H1 (cell line): ENCODE measurements at regions not wholly inside any gene's neighbourhood (a gene's known extent, or its start where the extent isn't known, plus 50 kb on each side); places are given as distances from the start of the nearest gene placed in this dataset.

ENCODE experiments used
- CTCF ChIA-PET: fragments of 300-600 bp; sonication (Branson Sonifier 250); formaldehyde crosslinking; loops from one replicate; lab custom pipeline; 2021; ENCODE audit not compliant: partially characterized antibody; lab: Charles Lee
- POLR2A ChIA-PET: fragments of 300-600 bp; sonication (Branson Sonifier 250); formaldehyde crosslinking; loops from one replicate; lab custom pipeline; 2021; ENCODE audit warnings: inconsistent platforms; ENCODE audit not compliant: partially characterized antibody; lab: Charles Lee
- DNase-seq, 2 experiments: peaks; one replicate each; pipeline versions ENCODE4 v3.0.0 to v3.0.0-alpha.2; 2010 to 2022; ENCODE audit warnings: low spot score in 2 of 2, low read depth in 1 of 2, mixed read lengths in 1 of 2
- FAIRE-seq: peaks from 2 replicates; lab custom pipeline; 2011; peaks lifted over from hg19 to GRCh38; lab: Jason Lieb, UNC
- H2AFZ ChIP-seq: 2 replicates; pipeline ENCODE4 v1.8.1; 2012; ENCODE audit warnings: low read length, inconsistent platforms
- H2AK5ac ChIP-seq: 2 replicates; pipeline ENCODE4 v1.6.1; 2013; ENCODE audit warnings: low read depth, low read length
- H2BK120ac ChIP-seq: replicated peaks from 2 replicates; pipeline ENCODE3; 2013; ENCODE audit warnings: low read depth, low read length, inconsistent platforms
- H2BK12ac ChIP-seq: 2 replicates; pipeline ENCODE4 v1.6.1; 2013; ENCODE audit warnings: low read depth, low read length
- H2BK15ac ChIP-seq: 2 replicates; pipeline ENCODE4 v1.6.1; 2013; ENCODE audit warnings: low read length
- H2BK20ac ChIP-seq: 2 replicates; pipeline ENCODE4 v1.6.1; 2013; ENCODE audit warnings: low read length
- H2BK5ac ChIP-seq: 2 replicates; pipeline ENCODE4 v1.6.1; 2013; ENCODE audit warnings: low read depth, low read length
- H3K14ac ChIP-seq: 2 replicates; pipeline ENCODE4 v1.6.1; 2013; ENCODE audit warnings: inconsistent platforms; ENCODE audit not compliant: insufficient read length
- H3K18ac ChIP-seq: 2 replicates; pipeline ENCODE4 v1.6.1; 2013; ENCODE audit warnings: low read length; ENCODE audit errors: extremely low read depth
- H3K23ac ChIP-seq: 2 replicates; pipeline ENCODE4 v1.6.1; 2013; ENCODE audit warnings: inconsistent platforms; ENCODE audit not compliant: insufficient read length
- H3K23me2 ChIP-seq: 2 replicates; pipeline ENCODE4 v1.6.1; 2013; ENCODE audit warnings: low read depth, low read length
- H3K27ac ChIP-seq: 2 replicates; pipeline ENCODE4 v1.6.1; 2011; ENCODE audit warnings: low read depth, low read length, inconsistent platforms
- H3K27me3 ChIP-seq, 4 experiments: replicated peaks in 1 of 4; 1 replicate in 1 of 4; 2 replicates in 3 of 4; pipeline versions ENCODE4 v1.6.1 to v1.8.1; 2011 to 2013; ENCODE audit warnings: low read length in 3 of 4, mild to moderate bottlenecking in 3 of 4, inconsistent platforms in 2 of 4, mixed read lengths in 2 of 4, moderate library complexity in 1 of 4; ENCODE audit not compliant: control insufficient read depth in 3 of 4, insufficient read depth in 3 of 4; ENCODE audit errors: extremely low read depth in 1 of 4
- H3K36me3 ChIP-seq, 4 experiments: 2 replicates each; pipeline versions ENCODE4 v1.6.1 to v1.8.1; 2011 to 2013; ENCODE audit warnings: mild to moderate bottlenecking in 4 of 4, low read length in 3 of 4, moderate library complexity in 2 of 4, control low read depth in 1 of 4, inconsistent platforms in 1 of 4; ENCODE audit not compliant: insufficient read depth in 4 of 4, control insufficient read depth in 2 of 4
- H3K4ac ChIP-seq: replicated peaks from 2 replicates; pipeline ENCODE3; 2013; ENCODE audit warnings: low read length, low read depth, mixed read lengths, inconsistent platforms; ENCODE audit not compliant: insufficient read length
- H3K4me1 ChIP-seq, 4 experiments: replicated peaks in 1 of 4; 1 replicate in 1 of 4; 2 replicates in 3 of 4; pipeline versions ENCODE4 v1.6.1 to v1.8.1; 2011 to 2013; ENCODE audit warnings: low read length in 3 of 4, inconsistent platforms in 2 of 4, mixed read lengths in 1 of 4; ENCODE audit not compliant: insufficient read depth in 4 of 4, control insufficient read depth in 3 of 4
- H3K4me2 ChIP-seq, 2 experiments: 2 replicates each; pipeline versions ENCODE4 v1.6.1 to v1.8.1; 2011 to 2013; ENCODE audit warnings: low read depth in 2 of 2, low read length in 2 of 2, control low read depth in 1 of 2, inconsistent platforms in 1 of 2, mild to moderate bottlenecking in 1 of 2; ENCODE audit not compliant: insufficient read depth in 1 of 2
- H3K4me3 ChIP-seq, 4 experiments: fragments of 200-600, 300-600 bp in 1 of 4; sonication (generic), shearing (Covaris generic), sonication (Bioruptor Twin) in 1 of 4; 2 replicates each; pipeline versions ENCODE4 v1.5.1 to v1.8.1; 2011 to 2016; ENCODE audit warnings: low read length in 4 of 4, low read depth in 3 of 4, control low read depth in 2 of 4, inconsistent platforms in 2 of 4, mild to moderate bottlenecking in 2 of 4, mixed read lengths in 1 of 4, moderate library complexity in 1 of 4; ENCODE audit not compliant: insufficient read depth in 2 of 4; ENCODE audit errors: extremely low read depth in 1 of 4
- H3K56ac ChIP-seq: replicated peaks from 2 replicates; pipeline ENCODE3; 2013; ENCODE audit warnings: low read depth, mild to moderate bottlenecking, mixed read lengths, low read length, inconsistent platforms; ENCODE audit not compliant: insufficient read length
- H3K79me1 ChIP-seq: 2 replicates; pipeline ENCODE4 v1.6.1; 2013; ENCODE audit warnings: low read depth, low read length, control low read depth
- H3K79me2 ChIP-seq, 2 experiments: 2 replicates each; pipeline versions ENCODE4 v1.6.1 to v1.8.1; 2012 to 2013; ENCODE audit warnings: low read length in 2 of 2, mild to moderate bottlenecking in 2 of 2, inconsistent platforms in 1 of 2; ENCODE audit not compliant: insufficient read depth in 2 of 2, control insufficient read depth in 1 of 2
- H3K9ac ChIP-seq, 4 experiments: replicated peaks in 1 of 4; 1 replicate in 1 of 4; 2 replicates in 3 of 4; pipeline versions ENCODE4 v1.6.1 to v1.8.1; 2011 to 2013; ENCODE audit warnings: low read depth in 3 of 4, low read length in 3 of 4, control low read depth in 2 of 4, mild to moderate bottlenecking in 2 of 4, moderate library complexity in 2 of 4, inconsistent platforms in 1 of 4; ENCODE audit errors: extremely low read depth in 1 of 4
- H3K9me3 ChIP-seq, 2 experiments: 2 replicates each; pipeline versions ENCODE4 v1.6.1 to v1.8.1; 2012 to 2013; ENCODE audit warnings: mild to moderate bottlenecking in 2 of 2, moderate library complexity in 2 of 2, control low read depth in 1 of 2, inconsistent platforms in 1 of 2, low read depth in 1 of 2, low read length in 1 of 2, mixed read lengths in 1 of 2; ENCODE audit not compliant: insufficient read depth in 2 of 2
- H4K20me1 ChIP-seq, 2 experiments: replicated peaks in 1 of 2; 2 replicates each; pipeline versions ENCODE3 to v1.8.1; 2011 to 2013; ENCODE audit warnings: inconsistent platforms in 2 of 2, low read length in 2 of 2, mild to moderate bottlenecking in 1 of 2; ENCODE audit not compliant: insufficient read depth in 2 of 2, control insufficient read depth in 1 of 2
- H4K5ac ChIP-seq: 2 replicates; pipeline ENCODE4 v1.6.1; 2013; ENCODE audit warnings: low read length, low read depth, mixed read lengths, inconsistent platforms; ENCODE audit not compliant: insufficient read length
- H4K8ac ChIP-seq: 2 replicates; pipeline ENCODE4 v1.8.0; 2013; ENCODE audit warnings: mild to moderate bottlenecking, moderate library complexity, low read length, inconsistent platforms; ENCODE audit not compliant: insufficient read depth; ENCODE audit errors: extremely low read depth
- H4K91ac ChIP-seq: replicated peaks from 2 replicates; pipeline ENCODE3; 2013; ENCODE audit warnings: low read length, mixed read lengths, inconsistent platforms; ENCODE audit not compliant: insufficient read length
- BRCA1 ChIP-seq: IDR thresholded peaks from 2 replicates; pipeline ENCODE4 v1.6.1; 2012; ENCODE audit warnings: low read depth, low read length, improper control_type of control experiment
- EZH2 ChIP-seq: fragments of 200-600 bp; sonication (generic); IDR thresholded peaks from 2 replicates; pipeline ENCODE4 v1.7.1; 2012; ENCODE audit warnings: low read depth, mild to moderate bottlenecking, moderate library complexity, low read length, inconsistent platforms; ENCODE audit not compliant: severe bottlenecking
- MAFK ChIP-seq: IDR thresholded peaks from 2 replicates; pipeline ENCODE4 v1.6.1; 2012; ENCODE audit warnings: low read depth, mild to moderate bottlenecking, improper control_type of control experiment, low read length
- NRF1 ChIP-seq: IDR thresholded peaks from 2 replicates; pipeline ENCODE4 v1.6.1; 2011; ENCODE audit warnings: mild to moderate bottlenecking, low read depth, low read length, improper control_type of control experiment
- RAD21 ChIP-seq, 2 experiments: IDR thresholded peaks in 1 of 2; conservative IDR thresholded peaks in 1 of 2; 2 replicates each; pipeline ENCODE4 v1.6.1; 2011; ENCODE audit warnings: low read depth in 2 of 2, low read length in 2 of 2, improper control_type of control experiment in 1 of 2, inconsistent platforms in 1 of 2, mild to moderate bottlenecking in 1 of 2, moderate library complexity in 1 of 2
- RBBP5 ChIP-seq: IDR thresholded peaks from 2 replicates; pipeline ENCODE4 v1.7.1; 2012; ENCODE audit warnings: low read depth, mild to moderate bottlenecking, inconsistent platforms, low read length, moderate library complexity, borderline replicate concordance
- RFX5 ChIP-seq: IDR thresholded peaks from 2 replicates; pipeline ENCODE4 v1.6.1; 2011; ENCODE audit warnings: low read depth, low read length, improper control_type of control experiment, borderline replicate concordance
- SIRT6 ChIP-seq: IDR thresholded peaks from one replicate; pipeline ENCODE4 v1.7.1; 2012; ENCODE audit warnings: low read length, inconsistent platforms
- SIX5 ChIP-seq: IDR thresholded peaks from 2 replicates; pipeline ENCODE4 v1.6.1; 2011; ENCODE audit warnings: mild to moderate bottlenecking, low read depth, low read length
- SP4 ChIP-seq: IDR thresholded peaks from 2 replicates; pipeline ENCODE4 v1.6.1; 2012; ENCODE audit warnings: low read length, inconsistent platforms
- SRF ChIP-seq: IDR thresholded peaks from 2 replicates; pipeline ENCODE4 v1.6.1; 2011; ENCODE audit warnings: mild to moderate bottlenecking, low read depth, low read length, moderate library complexity
- TAF7 ChIP-seq: optimal IDR thresholded peaks from 2 replicates; pipeline ENCODE3; 2011; ENCODE audit warnings: low read depth, mild to moderate bottlenecking, inconsistent platforms, low read length, moderate library complexity, borderline replicate concordance
- TEAD4 ChIP-seq: IDR thresholded peaks from 2 replicates; pipeline ENCODE4 v1.6.1; 2012; ENCODE audit warnings: low read depth, low read length, inconsistent platforms, mixed read lengths
- YY1 ChIP-seq: IDR thresholded peaks from 2 replicates; pipeline ENCODE4 v1.6.1; 2011; ENCODE audit warnings: low read depth, mild to moderate bottlenecking, low read length
- ZNF274 ChIP-seq: IDR thresholded peaks from 2 replicates; pipeline ENCODE4 v1.7.0; 2012; ENCODE audit warnings: low read length, borderline replicate concordance; ENCODE audit errors: extremely low read depth
- WGBS, 2 experiments: shearing (Covaris generic) in 1 of 2; methylation state at CpG; one replicate each; pipeline versions ENCODE4 v1.1.6 to v1.1.7; 2013 to 2015; ENCODE audit warnings: low lambda C conversion rate in 2 of 2, mixed read lengths in 2 of 2, inconsistent platforms in 1 of 2, low coverage in 1 of 2, missing lambda C conversion rate in 1 of 2; ENCODE audit not compliant: insufficient replicate concordance in 2 of 2, insufficient coverage in 1 of 2, insufficient read length in 1 of 2; ENCODE audit errors: extremely low coverage in 1 of 2, missing lambda C conversion rate in 1 of 2; 5-methylcytosine and 5-hydroxymethylcytosine counted together
- TF ChIP-seq, protein P1 (sequence below): IDR thresholded peaks from 2 replicates; pipeline ENCODE4 v1.6.1; 2011; ENCODE audit warnings: low read depth, mild to moderate bottlenecking, low read length; ENCODE audit not compliant: insufficient read depth

DNA sequence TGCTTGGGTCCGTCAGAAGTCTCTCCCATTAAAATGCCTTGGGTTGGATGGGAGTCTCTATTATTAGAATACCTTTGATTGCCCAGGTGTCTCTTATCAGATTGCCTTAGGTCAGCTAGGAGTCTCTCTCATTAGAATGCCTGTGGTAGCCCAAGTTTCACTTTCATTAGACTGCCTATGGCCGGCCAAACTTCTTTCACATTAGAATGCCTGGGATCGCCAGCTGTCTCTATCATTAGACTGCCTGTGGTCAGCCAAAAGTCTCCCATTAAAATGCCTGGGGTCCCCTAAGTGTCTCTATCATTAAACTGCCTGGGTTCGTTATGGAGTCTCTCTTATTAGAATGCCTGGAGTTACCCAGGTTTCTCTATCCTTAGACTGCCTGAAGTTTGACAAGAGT is 1476.7 kb downstream of the UQCRFS1 start:
- no peak overlapping the region for H3K14ac ChIP-seq
- no peak overlapping the region for H3K23ac ChIP-seq
- H3K36me3 ChIP-seq, result no peaks in the 10 kb centered on the region; a peak in 2 of 8 replicates
- FAIRE-seq (no peak), DNase-seq (no peak)
- H2BK15ac ChIP-seq, result no peak overlapping the region
- H3K56ac ChIP-seq, result no peak overlapping the region
- H3K27ac ChIP-seq, result no peak overlapping the region
- no peak overlapping the region for H2BK5ac ChIP-seq
- no peaks in the 10 kb centered on the region for H3K23me2 ChIP-seq
- no peak overlapping the region for H4K8ac ChIP-seq
- no peak overlapping the region for H2AFZ ChIP-seq
- H4K91ac ChIP-seq, result no peak overlapping the region
- no peaks in the 10 kb centered on the region for H3K79me2 ChIP-seq
- no peak overlapping the region for H3K4me3 ChIP-seq
- no peak overlapping the region for H3K18ac ChIP-seq
- no peak overlapping the region for H2AK5ac ChIP-seq
- no peaks in the 10 kb centered on the region for H3K79me1 ChIP-seq
- 94% methylated on average over 4 of the region's 4 CpGs; no CpG with 5 or more reads in 1 of the 2 experiments for WGBS, 2 experiments
- H3K4me2 ChIP-seq, result no peak overlapping the region
- no peak overlapping the region for H2BK120ac ChIP-seq
- H3K4me1 ChIP-seq, result no peaks in the 10 kb centered on the region
- no peak overlapping the region for H2BK12ac ChIP-seq
- H3K27me3 ChIP-seq, result no peaks in the 10 kb centered on the region
- no peaks in the 10 kb centered on the region for H4K20me1 ChIP-seq
- no peak overlapping the region for H4K5ac ChIP-seq
- TF ChIP-seq RBBP5, result no peak
- TF ChIP-seq EZH2, result no peak
- TF ChIP-seq, protein P1, sequence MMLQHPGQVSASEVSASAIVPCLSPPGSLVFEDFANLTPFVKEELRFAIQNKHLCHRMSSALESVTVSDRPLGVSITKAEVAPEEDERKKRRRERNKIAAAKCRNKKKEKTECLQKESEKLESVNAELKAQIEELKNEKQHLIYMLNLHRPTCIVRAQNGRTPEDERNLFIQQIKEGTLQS, result no peak
- TF ChIP-seq YY1, result no peak
- no peak for TF ChIP-seq SIX5
- TF ChIP-seq SRF, result no peak
- TF ChIP-seq TEAD4, result no peak
- no peak for TF ChIP-seq RFX5
- no peak for TF ChIP-seq NRF1
- no peak for TF ChIP-seq SIRT6
- TF ChIP-seq RAD21 (IDR thresholded peaks at IDR 0.05 in 1 of 2, conservative IDR thresholded peaks at IDR 0.05 in 1 of 2; ENCODE audit: low read depth in 2 of 2, low read length in 2 of 2), result no peak
- no peak for TF ChIP-seq MAFK
- no peak for TF ChIP-seq SP4
- no peak for TF ChIP-seq TAF7
- TF ChIP-seq ZNF274, result no peak
- TF ChIP-seq BRCA1, result no peak
- no peak overlapping the region for H3K9ac ChIP-seq
- H2BK20ac ChIP-seq, result no peak overlapping the region
- H3K4ac ChIP-seq, result no peak overlapping the region
- ChIA-PET CTCF (no interaction called here), POLR2A (no interaction called here)
- peaks cover 30 to 83% of the 10 kb centered on the region in 2 experiments for H3K9me3 ChIP-seq
